Left ventricle myocardium superior (tissue), 1 donor: ENCODE measurements at regions not wholly inside any gene's neighbourhood (a gene's known extent, or its start where the extent isn't known, plus 50 kb on each side); places are given as distances from the start of the nearest gene placed in this dataset. TPM values are rescaled to one million over a fixed set of nuclear protein-coding genes. Genes with fewer than 3 reads are reported as not detected.
"Not testable (repeated sequence)": the region's sequence is repeated elsewhere in the genome, so short reads cannot be mapped to it uniquely, and the experiment has no call there.

Source experiments
- ATAC-seq: fragments of 200-7000 bp; cut with Tn5 transposase; one replicate; pipeline ENCODE4 v1.9.1; 2020; ENCODE audit warnings: mild to moderate bottlenecking, moderate library complexity
- DNase-seq: peaks from one replicate; pipeline ENCODE4 v3.0.0-alpha.2; 2020
- intact Hi-C: fragments of 100-400 bp; cut with micrococcal nuclease; formaldehyde crosslinking; loops from one replicate; pipeline ENCODE4 v1.11.0; 2022
- microRNA-seq: library from miRNA; unstranded; fragments of <30 nt; microRNA quantifications from one replicate; pipeline ENCODE4 v1.2.0, GENCODE V29; 2020; ENCODE audit warnings: borderline number of aligned reads
- donor health status: DM: no; HTN: yes; CAD: no; lungs with severe emphysema.

- intact Hi-C loops, ATAC-seq, DNase-seq: not testable (repeated sequence)
Measured at GRCh38 chr20:25771818-25772217, 75.2 kb upstream of the ZNF337 start.

- DNase-seq (no peak), ATAC-seq (no peak)
- intact Hi-C loops, result no loop called here
Measured at GRCh38 chr20:25761596-25761995, 64.9 kb upstream of the ZNF337 start.

GRCh38 chr20:25761046-25761445, 64.4 kb upstream of the ZNF337 start:
- ATAC-seq, intact Hi-C loops, DNase-seq: not testable (repeated sequence)

DNA sequence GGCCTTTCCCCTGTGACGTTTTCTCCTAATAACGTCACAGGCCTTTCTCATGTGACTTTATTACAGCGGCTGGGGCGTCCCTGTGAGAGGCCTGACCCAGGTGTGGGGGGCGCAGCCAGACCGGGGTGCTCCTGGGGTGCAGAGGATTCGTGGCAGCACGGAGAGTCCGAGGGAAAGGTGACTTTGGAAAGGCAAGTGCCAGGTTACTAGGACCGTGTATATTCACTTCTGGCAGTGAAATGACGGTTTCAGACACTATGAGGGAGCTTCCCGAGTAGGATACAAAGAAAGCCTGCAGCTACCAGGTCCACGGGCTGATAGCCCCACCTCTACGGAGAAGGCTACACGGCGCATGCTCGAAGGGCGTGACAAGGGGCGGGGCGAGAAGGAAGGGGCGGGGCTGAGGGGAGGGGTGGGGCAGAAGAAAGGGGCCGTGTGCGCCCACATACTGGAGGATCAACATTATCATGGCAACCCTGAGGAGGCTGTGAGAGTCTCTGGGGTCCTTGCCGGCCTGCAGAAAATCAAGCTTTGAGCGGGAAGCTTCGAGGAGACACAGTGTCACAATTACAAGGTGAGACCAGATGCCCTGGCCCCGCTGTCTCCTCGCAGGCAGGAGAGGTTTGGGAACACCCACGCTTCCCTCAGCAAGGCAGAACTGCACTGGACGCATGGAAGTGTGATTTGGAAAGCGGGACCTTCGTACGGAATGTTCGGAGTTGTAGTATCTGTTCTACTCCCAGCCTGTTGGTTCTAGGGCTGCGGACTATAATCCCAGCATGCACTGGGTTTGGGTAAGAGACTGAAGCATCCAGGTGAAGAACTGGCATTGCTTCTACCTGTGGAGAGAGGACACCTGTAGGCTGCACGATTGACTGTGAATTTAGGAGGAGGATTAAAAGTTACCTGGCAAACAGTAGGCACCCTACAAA, 54.4 kb upstream of the ZNF337 start:
- peak; percentile 98 for ATAC-seq
- DNase-seq, result peak; percentile 68
- intact Hi-C loops, result no loop called here

DNA sequence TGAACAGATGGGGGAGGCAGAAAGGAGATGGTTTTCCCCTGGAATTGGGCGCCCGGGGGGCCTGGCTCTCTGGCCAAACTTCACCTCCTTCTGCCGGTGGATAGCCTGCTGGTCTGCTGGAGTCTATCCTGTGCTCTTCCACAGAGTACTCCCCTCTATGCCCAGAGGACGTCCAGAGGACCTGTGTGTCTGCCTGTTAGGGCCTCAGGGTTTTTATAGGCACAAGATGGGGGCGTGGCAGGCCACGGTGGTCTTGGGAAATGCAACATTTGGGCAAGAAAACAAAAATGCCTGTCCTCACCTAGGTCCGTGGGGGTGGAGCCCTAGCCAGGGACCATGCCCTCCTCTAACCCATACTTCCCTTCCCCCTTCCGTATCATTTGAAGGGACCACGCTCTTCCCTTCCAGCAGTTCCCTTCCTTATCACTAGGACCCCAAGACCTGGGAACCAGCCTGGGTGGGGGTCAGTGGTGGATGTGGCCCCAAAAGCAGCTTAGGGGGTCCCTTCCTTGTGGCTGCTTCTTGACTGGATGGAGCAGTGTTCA, 53.6 kb upstream of the ZNF337 start:
- DNase-seq (no peak), ATAC-seq (peak; percentile 13)
- intact Hi-C loops, result no loop called here

- DNase-seq (no peak), ATAC-seq (no peak)
- intact Hi-C loops, result no loop called here
Measured at GRCh38 chr20:25749649-25750048, 53.0 kb upstream of the ZNF337 start.

Small RNA genes in the stretch of these regions (microRNA-seq; reads per million reads assigned to microRNA genes)
- gene MIR663A, result not detected
